ENCODE measurements at regions not wholly inside any gene's neighbourhood (a gene's known extent, or its start where the extent isn't known, plus 50 kb on each side); places are given as distances from the start of the nearest gene placed in this dataset.
"Not testable (repeated sequence)": the region's sequence is repeated elsewhere in the genome, so short reads cannot be mapped to it uniquely, and the experiment has no call there.

GRCh38 chr6:130675072-130675471 is 152.1 kb upstream of the SMLR1 start:
- peak; percentile 73 for DNase-seq

- no peak for DNase-seq
These were observed 151.0 kb upstream of the SMLR1 start for GRCh38 chr6:130676077-130676772.

- DNase-seq = no peak
These were observed 150.4 kb upstream of the SMLR1 start for GRCh38 chr6:130676773-130677144.

- DNase-seq = no peak
These were observed 149.9 kb upstream of the SMLR1 start for GRCh38 chr6:130677312-130677711.

GRCh38 chr6:130677766-130678165 is 149.4 kb upstream of the SMLR1 start:
- no peak for DNase-seq

GRCh38 chr6:130679684-130680083 is 147.5 kb upstream of the SMLR1 start:
- no peak for DNase-seq

- DNase-seq = no peak
These were observed 147.1 kb upstream of the SMLR1 start for GRCh38 chr6:130680116-130680515.

GRCh38 chr6:130681028-130681427 is 146.2 kb upstream of the SMLR1 start:
- peak; percentile 51 for DNase-seq

GRCh38 chr6:130682066-130682465 is 145.1 kb upstream of the SMLR1 start:
- DNase-seq = no peak

GRCh38 chr6:130683761-130684517 is 143.3 kb upstream of the SMLR1 start:
- no peak for DNase-seq

- no peak for DNase-seq
These were observed 134.5 kb upstream of the SMLR1 start for GRCh38 chr6:130692659-130693058.

- no peak for DNase-seq
These were observed 133.3 kb upstream of the SMLR1 start for GRCh38 chr6:130693944-130694343.

DNA sequence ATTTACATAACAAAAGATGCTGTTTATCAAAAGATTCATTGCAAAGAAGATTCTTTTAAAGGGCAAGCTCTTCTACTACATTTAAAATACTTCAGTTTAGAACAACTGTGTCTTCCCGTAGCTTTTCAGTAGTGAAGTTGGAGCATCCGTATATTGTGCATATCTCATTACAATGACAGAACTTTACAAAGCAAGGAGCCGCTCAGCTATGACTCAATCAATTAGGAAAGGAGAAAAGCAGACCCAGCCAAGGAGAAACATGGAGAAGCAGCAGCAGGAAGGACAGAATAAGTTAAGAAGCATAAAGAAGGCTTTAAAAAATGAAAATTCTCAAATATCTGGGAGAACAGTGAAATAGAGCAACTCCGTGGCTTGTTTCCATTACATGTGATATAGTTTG is 132.6 kb upstream of the SMLR1 start:
- DNase-seq = no peak

DNA sequence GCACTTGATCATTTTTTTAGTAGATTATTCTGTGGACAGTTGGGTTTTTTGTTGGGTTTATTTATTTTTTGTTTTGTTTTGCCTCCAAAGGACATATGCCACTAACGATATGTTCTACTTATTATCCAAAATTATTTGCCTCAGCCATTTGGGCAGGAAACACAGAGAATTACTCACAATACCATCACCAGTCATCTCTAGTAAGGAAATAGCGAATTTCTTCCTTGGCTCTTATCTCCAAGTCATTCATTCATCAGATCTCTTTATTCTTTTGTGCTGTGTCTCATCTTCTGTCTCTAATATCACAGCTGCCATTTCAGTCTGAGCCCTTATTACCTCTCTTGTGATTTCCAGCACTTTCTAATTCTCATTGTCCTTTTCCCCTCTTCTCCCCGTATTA is 130.4 kb upstream of the SMLR1 start:
- no peak for DNase-seq

DNA sequence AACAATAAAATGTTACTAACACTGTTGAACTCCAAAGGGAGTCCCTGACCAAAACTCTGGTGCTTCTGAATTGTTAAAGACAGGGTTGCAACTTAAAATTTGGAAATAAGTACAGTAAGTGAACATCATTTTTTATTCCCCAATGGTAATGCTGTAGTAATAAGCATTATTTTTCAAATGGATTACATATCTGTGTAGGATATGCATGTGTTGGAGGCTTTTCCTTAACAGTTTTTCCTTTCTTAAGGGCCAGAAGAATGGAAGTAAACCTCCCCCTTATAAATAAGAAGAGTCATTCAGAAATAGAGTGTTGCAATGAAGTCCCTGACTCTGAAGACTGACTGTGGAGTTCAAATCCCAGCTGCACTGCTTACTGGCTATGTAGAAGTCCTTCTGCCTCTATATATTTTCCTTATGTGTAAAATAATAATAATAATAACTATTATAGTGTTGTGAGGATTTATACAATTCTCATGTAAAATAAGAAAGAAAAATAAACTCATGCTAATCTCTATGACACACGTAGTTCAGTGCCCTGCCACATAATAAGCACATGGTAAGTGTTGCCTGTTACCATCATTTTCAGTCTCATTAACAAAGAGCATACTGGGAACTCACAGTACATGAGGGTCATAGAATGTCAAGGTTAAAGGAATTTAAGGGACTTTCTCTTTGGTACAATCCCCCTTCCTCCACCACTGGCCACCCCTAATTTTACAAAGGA is 129.8 kb upstream of the SMLR1 start:
- no peak for DNase-seq

DNA sequence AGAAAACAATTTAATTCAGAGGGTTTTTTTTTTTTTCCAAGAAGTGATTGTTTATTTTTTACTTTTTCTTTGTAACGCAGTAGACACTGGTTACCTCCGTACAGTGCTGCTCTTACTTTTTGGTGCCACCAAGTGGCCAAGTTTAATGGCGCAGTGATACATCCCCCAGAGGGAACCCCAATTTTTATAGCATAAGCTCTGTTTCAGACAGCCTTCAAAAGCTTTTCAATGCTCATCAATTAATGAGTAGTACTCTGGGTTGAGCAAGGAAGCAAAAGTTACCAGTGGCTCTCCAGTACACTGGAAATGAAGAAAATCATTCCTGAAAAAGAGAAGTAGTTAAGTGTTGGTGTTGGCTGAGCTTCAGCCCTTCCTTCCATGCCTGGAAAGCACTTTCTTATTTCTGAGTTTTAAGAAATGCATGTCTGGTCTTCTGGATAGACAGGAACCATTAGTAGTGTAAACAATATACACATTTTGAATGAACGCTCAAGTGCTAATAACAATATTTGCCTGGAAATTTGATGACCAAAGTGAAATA is 129.1 kb upstream of the SMLR1 start:
- DNase-seq = peak; percentile 72

DNA sequence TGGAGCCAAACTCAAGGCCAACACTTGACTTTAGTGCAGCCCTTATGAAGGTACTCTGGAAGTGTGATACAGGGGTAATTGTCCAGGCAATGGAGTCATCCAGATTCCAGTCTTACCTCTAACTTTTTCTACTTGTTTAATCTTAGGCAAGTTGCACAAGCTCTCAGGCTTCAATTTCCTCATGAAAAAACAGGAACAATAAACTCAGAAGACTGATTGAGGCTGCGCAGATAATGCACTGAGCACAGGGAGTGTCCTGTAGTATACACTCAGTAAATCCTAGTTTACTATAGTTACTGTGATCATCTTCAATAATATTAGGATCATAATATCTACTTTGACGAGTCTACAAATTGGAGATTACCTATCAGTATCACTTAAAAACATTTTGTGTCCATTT is 127.5 kb upstream of the SMLR1 start:
- DNase-seq = no peak

GRCh38 chr6:130700397-130700796 is 126.8 kb upstream of the SMLR1 start:
- DNase-seq = no peak

- DNase-seq = peak; percentile 41
These were observed 118.9 kb upstream of the SMLR1 start for GRCh38 chr6:130708338-130708737.

- DNase-seq = not testable (repeated sequence)
These were observed 115.6 kb upstream of the SMLR1 start for GRCh38 chr6:130711641-130712040.

DNA sequence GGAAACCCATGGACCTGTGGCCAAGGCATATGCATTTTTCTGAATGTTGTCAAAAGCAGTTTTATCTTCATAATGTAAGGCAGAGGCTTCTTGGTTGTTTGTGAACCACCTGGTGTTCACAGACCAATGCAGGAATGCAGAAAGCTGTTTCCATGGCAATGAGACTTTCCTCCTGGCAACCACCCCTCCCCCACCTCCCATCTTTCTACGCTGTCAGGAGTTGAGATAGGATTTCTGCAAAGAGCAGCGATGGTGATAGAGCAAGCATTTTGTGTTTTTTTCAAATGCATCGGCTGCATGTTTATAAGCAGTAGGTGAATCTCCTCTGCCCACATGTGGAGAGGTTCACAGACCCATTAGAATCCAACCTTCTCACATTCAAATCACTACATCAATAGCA is 114.1 kb upstream of the SMLR1 start:
- no peak for DNase-seq

GRCh38 chr6:130715058-130715457 is 112.1 kb upstream of the SMLR1 start:
- no peak for DNase-seq

GRCh38 chr6:130716466-130716865 is 110.7 kb upstream of the SMLR1 start:
- DNase-seq = no peak

GRCh38 chr6:130717657-130718056 is 109.5 kb upstream of the SMLR1 start:
- peak; percentile 8 for DNase-seq

Measured in EL (cell line).